CD4-positive, alpha-beta T cell treated with Interleukin-1 beta for 1 hour (primary cell): ENCODE measurements at regions not wholly inside any gene's neighbourhood (a gene's known extent, or its start where the extent isn't known, plus 50 kb on each side); places are given as distances from the start of the nearest gene placed in this dataset.
"Not testable (repeated sequence)": the region's sequence is repeated elsewhere in the genome, so short reads cannot be mapped to it uniquely, and the experiment has no call there.

Source experiments
- DNase-seq, 2 donors: peaks; one replicate each; pipeline ENCODE4 v3.0.0-alpha.2; 2020 to 2022

GRCh38 chr4:184907810-184908209 is 82.0 kb upstream of the ACSL1 start:
- no peak for DNase-seq

- no peak for DNase-seq
Observed at GRCh38 chr4:184911310-184911709, 85.5 kb upstream of the ACSL1 start.

GRCh38 chr4:184913356-184914143 is 87.8 kb upstream of the ACSL1 start:
- DNase-seq, result no peak

GRCh38 chr4:184918799-184919198 is 93.0 kb upstream of the ACSL1 start:
- DNase-seq, result not testable (repeated sequence)

GRCh38 chr4:184921456-184921855 is 95.7 kb upstream of the ACSL1 start:
- DNase-seq, result no peak

GRCh38 chr4:184922301-184922700 is 96.0 kb upstream of the HELT start:
- no peak for DNase-seq

- no peak for DNase-seq
Observed at GRCh38 chr4:184924516-184924915, 93.8 kb upstream of the HELT start.

- DNase-seq, result no peak
Observed at GRCh38 chr4:184929476-184929875, 88.8 kb upstream of the HELT start.

GRCh38 chr4:184930026-184930425 is 88.3 kb upstream of the HELT start:
- DNase-seq, result no peak

GRCh38 chr4:184932343-184932742 is 85.9 kb upstream of the HELT start:
- no peak for DNase-seq

GRCh38 chr4:184933311-184933710 is 85.0 kb upstream of the HELT start:
- DNase-seq, result no peak

GRCh38 chr4:184934184-184934583 is 84.1 kb upstream of the HELT start:
- DNase-seq, result no peak

- DNase-seq, result no peak
Observed at GRCh38 chr4:184934961-184935360, 83.3 kb upstream of the HELT start.

- DNase-seq, result no peak
Observed at GRCh38 chr4:184936071-184936470, 82.2 kb upstream of the HELT start.

GRCh38 chr4:184937030-184937710 is 81.1 kb upstream of the HELT start:
- no peak for DNase-seq

- DNase-seq, result no peak
Observed at GRCh38 chr4:184937745-184938144, 80.5 kb upstream of the HELT start.

- DNase-seq, result no peak
Observed at GRCh38 chr4:184938871-184939270, 79.4 kb upstream of the HELT start.

GRCh38 chr4:184939978-184940377 is 78.3 kb upstream of the HELT start:
- DNase-seq, result no peak

- DNase-seq, result no peak
Observed at GRCh38 chr4:184940500-184940899, 77.8 kb upstream of the HELT start.

- DNase-seq, result no peak
Observed at GRCh38 chr4:184941671-184942418, 76.4 kb upstream of the HELT start.

GRCh38 chr4:184942444-184943425 is 75.6 kb upstream of the HELT start:
- DNase-seq, result no peak

- no peak for DNase-seq
Observed at GRCh38 chr4:184949020-184949419, 69.3 kb upstream of the HELT start.
